ENCODE measurements at regions not wholly inside any gene's neighbourhood (a gene's known extent, or its start where the extent isn't known, plus 50 kb on each side); places are given as distances from the start of the nearest gene placed in this dataset.

DNA sequence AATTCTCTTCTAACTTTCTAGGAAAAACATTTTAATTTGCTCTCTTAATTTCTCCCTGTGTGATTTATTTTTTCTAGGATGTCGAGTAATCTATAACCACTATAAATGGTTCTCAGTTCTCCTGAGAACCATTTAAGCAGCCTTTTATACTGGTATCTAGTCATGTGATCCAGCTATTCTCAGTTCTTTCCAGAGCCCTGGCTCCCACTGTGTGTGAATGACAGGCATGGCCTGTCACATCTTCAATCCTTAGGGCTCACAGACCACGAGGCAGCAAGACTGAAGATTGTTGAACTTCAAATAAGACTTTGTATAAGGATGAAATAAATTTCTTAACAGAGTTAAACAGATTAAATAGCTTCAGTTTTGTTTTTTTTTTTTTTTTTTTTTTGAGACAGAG lies 219.4 kb downstream of the HNMT start:
- Histone ChIP-seq H2AFZ (ENCODE audit: low read length) (no peak overlapping the region), H2BK120ac (ENCODE audit: low read depth, low read length, poor library complexity, severe bottlenecking) (no peak overlapping the region), H2AK5ac (ENCODE audit: insufficient read length, low read length) (no peak overlapping the region), H3T11ph (ENCODE audit: low read length) (no peak overlapping the region), H3K4ac (ENCODE audit: low read depth, low read length) (no peak overlapping the region), H4K5ac (ENCODE audit: insufficient read length, low read depth, low read length) (no peak overlapping the region), H2BK12ac (ENCODE audit: insufficient read length, low read depth, low read length) (no peak overlapping the region), H2BK15ac (ENCODE audit: low read depth, low read length) (no peak overlapping the region), H3K18ac (ENCODE audit: insufficient read length, low read depth, low read length) (no peak overlapping the region), H3K27me3 (ENCODE audit: insufficient read depth, low read length) (no peaks in the 10 kb centered on the region), H3K9me3 (ENCODE audit: control insufficient read depth, low read depth, low read length) (no peaks in the 10 kb centered on the region), H3K4me2 (ENCODE audit: insufficient read depth, insufficient read length, low read length) (no peak overlapping the region), H4K20me1 (ENCODE audit: control insufficient read depth, insufficient read depth, insufficient read length) (no peaks in the 10 kb centered on the region), H3K79me2 (ENCODE audit: insufficient read depth, low read length) (no peaks in the 10 kb centered on the region), H3K79me1 (ENCODE audit: insufficient read depth, low read depth, low read length, poor library complexity, severe bottlenecking) (no peaks in the 10 kb centered on the region), H2BK20ac (ENCODE audit: low read depth, low read length, poor library complexity, severe bottlenecking) (no peak overlapping the region), H2BK5ac (ENCODE audit: insufficient read length, low read length) (no peak overlapping the region), H3K9ac (ENCODE audit: extremely low read depth, insufficient read length, low read length) (no peak overlapping the region), H3K27ac (ENCODE audit: insufficient read length, low read depth, low read length) (no peak overlapping the region), H3K23ac (ENCODE audit: insufficient read length, low read depth, low read length) (no peak overlapping the region), H3K23me2 (ENCODE audit: insufficient read length, low read depth, low read length, poor library complexity, severe bottlenecking) (no peaks in the 10 kb centered on the region), H3K14ac (ENCODE audit: insufficient read depth, low read length) (no peak overlapping the region), H3K4me1 (ENCODE audit: insufficient read depth, low read length) (peaks cover 10% of the 10 kb centered on the region; the same call in 1 of the 2 replicates), H4K8ac (replicated peaks; ENCODE audit: insufficient read length, low read depth, low read length) (no peak overlapping the region), H3K56ac (ENCODE audit: insufficient read length, low read depth, low read length) (no peak overlapping the region), H4K91ac (ENCODE audit: insufficient read length, low read depth, low read length) (no peak overlapping the region)
- TF ChIP-seq CTCF (conservative IDR thresholded peaks at IDR 0.05): no peak
- DNase-seq: no peak
- Mint-ChIP-seq H3K36me3 (ENCODE audit: insufficient read depth in 1 of 3, low read depth in 3 of 3) (no peaks in the 10 kb centered on the region), H3K27me3 (ENCODE audit: low read depth) (no peaks in the 10 kb centered on the region), H3K4me1 (peaks cover 44 to 50% of the 10 kb centered on the region in 2 experiments), H3K9me3 (no peaks in the 10 kb centered on the region; a peak in 1 of 5 replicates), H3K27ac (0 out of 7 replicates have a peak overlapping the region, but pooled peaks of 1 of the 3 experiments have one; percentile 76), H3K4me3 (no peak overlapping the region)
- no CpG with 5 or more reads among the region's 2 CpGs for WGBS (ENCODE audit: extremely low coverage, insufficient read length, low lambda C conversion rate)

Data from H9 (cell line).